Neural progenitor cell (in vitro differentiated cells): ENCODE measurements at regions not wholly inside any gene's neighbourhood (a gene's known extent, or its start where the extent isn't known, plus 50 kb on each side); places are given as distances from the start of the nearest gene placed in this dataset.
A peak's percentile ranks its signal among the peaks of the same experiment; 100 is the strongest.

ENCODE experiments used
- DNase-seq: peaks from one replicate; pipeline ENCODE4 v3.0.0-alpha.2; 2016; ENCODE audit warnings: low spot score
- H2AFZ ChIP-seq: fragments of 200-600 bp; sonication (generic); replicated peaks from 2 replicates; pipeline ENCODE4 v1.6.1; 2016; ENCODE audit warnings: antibody characterized with exemption
- H3F3A ChIP-seq: fragments of 200-600 bp; sonication (generic); 2 replicates; pipeline ENCODE4 v1.6.1; 2016; ENCODE audit warnings: antibody characterized with exemption, low read depth
- H3K27ac ChIP-seq: fragments of 200-600 bp; sonication (generic); 2 replicates; pipeline ENCODE4 v1.5.1; 2016; ENCODE audit warnings: mild to moderate bottlenecking
- H3K27me3 ChIP-seq: fragments of 200-600 bp; sonication (generic); 2 replicates; pipeline ENCODE4 v1.6.1; 2016; ENCODE audit warnings: mild to moderate bottlenecking, moderate library complexity
- H3K36me3 ChIP-seq: fragments of 200-600 bp; sonication (generic); 2 replicates; pipeline ENCODE4 v1.5.1; 2016
- H3K4me1 ChIP-seq: fragments of 200-600 bp; sonication (generic); 2 replicates; pipeline ENCODE4 v1.6.1; 2016; ENCODE audit warnings: mixed run types
- H3K4me2 ChIP-seq: fragments of 200-600 bp; sonication (generic); 2 replicates; pipeline ENCODE4 v1.6.1; 2016
- H3K4me3 ChIP-seq: fragments of 200-600 bp; sonication (generic); 2 replicates; pipeline ENCODE4 v1.5.1; 2016
- H3K79me2 ChIP-seq: fragments of 200-600 bp; sonication (generic); 2 replicates; pipeline ENCODE4 v1.6.1; 2016; ENCODE audit warnings: low read depth
- H3K9ac ChIP-seq: fragments of 200-600 bp; sonication (generic); 2 replicates; pipeline ENCODE4 v1.6.1; 2016
- H3K9me3 ChIP-seq: fragments of 200-600 bp; sonication (generic); 2 replicates; pipeline ENCODE4 v1.5.1; 2016; ENCODE audit warnings: low read depth
- H4K20me1 ChIP-seq: fragments of 200-600 bp; sonication (generic); 2 replicates; pipeline ENCODE4 v1.6.1; 2016; ENCODE audit warnings: low read depth
- H3K27ac Mint-ChIP-seq: 3 replicates; pipeline ENCODE4 v1.8.0; 2021; ENCODE audit warnings: mixed read lengths
- H3K27me3 Mint-ChIP-seq: 2 replicates; pipeline ENCODE4 v1.8.0; 2022; ENCODE audit warnings: low read depth, mild to moderate bottlenecking, inconsistent platforms, moderate library complexity, mixed read lengths; ENCODE audit not compliant: insufficient read depth
- H3K36me3 Mint-ChIP-seq: 3 replicates; pipeline ENCODE4 v1.8.0; 2021; ENCODE audit warnings: mixed read lengths
- H3K4me1 Mint-ChIP-seq: 3 replicates; pipeline ENCODE4 v1.8.0; 2021; ENCODE audit warnings: mixed read lengths
- H3K4me3 Mint-ChIP-seq: 3 replicates; pipeline ENCODE4 v1.8.0; 2021; ENCODE audit warnings: mild to moderate bottlenecking, moderate library complexity, mixed read lengths
- H3K9me3 Mint-ChIP-seq: 3 replicates; pipeline ENCODE4 v1.8.0; 2020; ENCODE audit warnings: mixed read lengths
- CTCF ChIP-seq: fragments of 200-600 bp; sonication (generic); IDR thresholded peaks from 2 replicates; pipeline ENCODE4 v1.5.1; 2017; ENCODE audit warnings: antibody characterized with exemption, mild to moderate bottlenecking
- EZH2 ChIP-seq: fragments of 200-600 bp; sonication (generic); IDR thresholded peaks from 2 replicates; pipeline ENCODE4 v1.6.1; 2017; ENCODE audit warnings: antibody characterized with exemption, mild to moderate bottlenecking, moderate library complexity
- EZH2phosphoT487 ChIP-seq: fragments of 200-600 bp; sonication (generic); IDR thresholded peaks from 2 replicates; pipeline ENCODE4 v1.6.1; 2017; ENCODE audit warnings: antibody characterized with exemption

GRCh38 chr16:25411396-25412081, 153.9 kb upstream of the ZKSCAN2 start:
- H3K4me2 ChIP-seq = no peak overlapping the region
- TF ChIP-seq CTCF (no peak), EZH2phosphoT487 (no peak)
- H3K36me3 ChIP-seq = no peaks in the 10 kb centered on the region
- Mint-ChIP-seq H3K27ac (no peak overlapping the region), H3K9me3 (no peaks in the 10 kb centered on the region), H3K27me3 (no peaks in the 10 kb centered on the region), H3K4me3 (no peak overlapping the region), H3K4me1 (peaks cover 2% of the 10 kb centered on the region), H3K36me3 (no peaks in the 10 kb centered on the region)
- H3K79me2 ChIP-seq = no peaks in the 10 kb centered on the region
- peak; percentile 20 for DNase-seq
- H2AFZ ChIP-seq = no peak overlapping the region
- H3K4me1 ChIP-seq = no peaks in the 10 kb centered on the region
- no peak overlapping the region for H3K9ac ChIP-seq
- no peaks in the 10 kb centered on the region for H3F3A ChIP-seq
- H3K9me3 ChIP-seq = no peaks in the 10 kb centered on the region
- no peak overlapping the region for H3K4me3 ChIP-seq
- no peaks in the 10 kb centered on the region for H3K27me3 ChIP-seq
- no peak overlapping the region for H3K27ac ChIP-seq
- H4K20me1 ChIP-seq = no peaks in the 10 kb centered on the region

GRCh38 chr16:25403852-25404251, 146.2 kb upstream of the ZKSCAN2 start:
- H3K36me3 Mint-ChIP-seq = no peaks in the 10 kb centered on the region
- no peaks in the 10 kb centered on the region for H3K27me3 Mint-ChIP-seq
- peaks cover 2% of the 10 kb centered on the region for H3K4me1 Mint-ChIP-seq
- Histone ChIP-seq H3F3A (no peaks in the 10 kb centered on the region), H2AFZ (no peak overlapping the region), H3K36me3 (no peaks in the 10 kb centered on the region), H3K4me3 (no peak overlapping the region), H3K4me2 (no peak overlapping the region), H3K79me2 (no peaks in the 10 kb centered on the region), H3K27ac (no peak overlapping the region), H4K20me1 (no peaks in the 10 kb centered on the region), H3K9me3 (no peaks in the 10 kb centered on the region), H3K27me3 (no peaks in the 10 kb centered on the region), H3K4me1 (no peaks in the 10 kb centered on the region), H3K9ac (no peak overlapping the region)
- H3K27ac Mint-ChIP-seq = no peak overlapping the region
- no peak for DNase-seq
- no peak overlapping the region for H3K4me3 Mint-ChIP-seq
- TF ChIP-seq EZH2 (no peak), EZH2phosphoT487 (no peak), CTCF (no peak)
- H3K9me3 Mint-ChIP-seq = peaks cover 4% of the 10 kb centered on the region

GRCh38 chr16:25395528-25395927, 137.9 kb upstream of the ZKSCAN2 start:
- Histone ChIP-seq H3K4me3 (no peak overlapping the region), H3F3A (no peaks in the 10 kb centered on the region), H3K9me3 (no peaks in the 10 kb centered on the region), H3K27ac (no peak overlapping the region), H3K9ac (no peak overlapping the region), H3K79me2 (no peaks in the 10 kb centered on the region), H3K4me2 (no peak overlapping the region), H3K36me3 (no peaks in the 10 kb centered on the region), H4K20me1 (no peaks in the 10 kb centered on the region), H2AFZ (no peak overlapping the region), H3K4me1 (no peaks in the 10 kb centered on the region), H3K27me3 (no peaks in the 10 kb centered on the region)
- no peak for DNase-seq
- TF ChIP-seq CTCF (peak; percentile 39), EZH2phosphoT487 (no peak), EZH2 (no peak)
- H3K27me3 Mint-ChIP-seq = no peaks in the 10 kb centered on the region
- H3K4me1 Mint-ChIP-seq = no peaks in the 10 kb centered on the region
- no peaks in the 10 kb centered on the region for H3K36me3 Mint-ChIP-seq
- H3K27ac Mint-ChIP-seq = no peak overlapping the region
- peaks cover 5% of the 10 kb centered on the region for H3K9me3 Mint-ChIP-seq
- H3K4me3 Mint-ChIP-seq = no peak overlapping the region
